Kidney (tissue), 13 donors: ENCODE measurements at regions not wholly inside any gene's neighbourhood (a gene's known extent, or its start where the extent isn't known, plus 50 kb on each side); places are given as distances from the start of the nearest gene placed in this dataset.

ENCODE experiments used
- DNase-seq, 5 donors: peaks; one replicate each; pipeline ENCODE4 v3.0.0-alpha.2; 2013 to 2020
- FAIRE-seq: peaks from 2 replicates; lab custom pipeline; 2012; peaks lifted over from hg19 to GRCh38; lab: Jason Lieb, UNC
- H3K27ac ChIP-seq, 2 donors: one replicate each; pipeline ENCODE4 v1.7.0; 2013; ENCODE audit warnings: low read depth in 2 of 2, low read length in 2 of 2, inconsistent platforms in 1 of 2
- H3K27me3 ChIP-seq: one replicate; pipeline ENCODE4 v1.7.1; 2013; ENCODE audit warnings: low read length, inconsistent platforms; ENCODE audit not compliant: control insufficient read depth, insufficient read depth
- H3K36me3 ChIP-seq, 3 donors: one replicate each; pipeline versions ENCODE4 v1.7.0 to v1.7.1; 2013; ENCODE audit warnings: low read length in 3 of 3, control low read depth in 1 of 3, inconsistent platforms in 1 of 3; ENCODE audit not compliant: insufficient read depth in 3 of 3, control insufficient read depth in 2 of 3
- H3K4me1 ChIP-seq, 3 donors: one replicate each; pipeline versions ENCODE4 v1.7.0 to v1.7.1; 2013; ENCODE audit warnings: low read length in 3 of 3, inconsistent platforms in 1 of 3, low read depth in 1 of 3; ENCODE audit not compliant: control insufficient read depth in 2 of 3, insufficient read depth in 2 of 3
- H3K4me3 ChIP-seq, 3 donors: one replicate each; pipeline versions ENCODE4 v1.7.0 to v1.8.1; 2013; ENCODE audit warnings: low read length in 3 of 3, control low read depth in 1 of 3, inconsistent platforms in 1 of 3
- H3K9ac ChIP-seq, 3 donors: one replicate each; pipeline versions ENCODE4 v1.7.0 to v1.7.1; 2013; ENCODE audit warnings: low read length in 3 of 3, control low read depth in 1 of 3, inconsistent platforms in 1 of 3
- H3K9me3 ChIP-seq, 3 donors: one replicate each; pipeline versions ENCODE4 v1.7.0 to v1.7.1; 2013; ENCODE audit warnings: low read length in 3 of 3, control low read depth in 1 of 3, inconsistent platforms in 1 of 3; ENCODE audit not compliant: control insufficient read depth in 2 of 3, insufficient read depth in 1 of 3
- intact Hi-C: fragments of 100-400 bp; cut with DNase I; formaldehyde crosslinking; loops from one replicate; pipeline ENCODE4 v1.11.1; 2022
- TF ChIP-seq, protein P1 (sequence below): IDR thresholded peaks from 3 replicates; pipeline ENCODE4 v1.5.1; 2012; ENCODE audit warnings: mild to moderate bottlenecking, moderate library complexity, borderline replicate concordance; ENCODE audit not compliant: insufficient read depth; ENCODE audit errors: extremely low read depth
- donor health status: control.
- donor health status: control.
- donor health status: control.
- donor health status: control.
- donor health status: control.
- donor health status: DM: yes; HTN: yes; CAD: no.
- donor health status: Normal renal cell carcinoma (clear cell type).

DNA sequence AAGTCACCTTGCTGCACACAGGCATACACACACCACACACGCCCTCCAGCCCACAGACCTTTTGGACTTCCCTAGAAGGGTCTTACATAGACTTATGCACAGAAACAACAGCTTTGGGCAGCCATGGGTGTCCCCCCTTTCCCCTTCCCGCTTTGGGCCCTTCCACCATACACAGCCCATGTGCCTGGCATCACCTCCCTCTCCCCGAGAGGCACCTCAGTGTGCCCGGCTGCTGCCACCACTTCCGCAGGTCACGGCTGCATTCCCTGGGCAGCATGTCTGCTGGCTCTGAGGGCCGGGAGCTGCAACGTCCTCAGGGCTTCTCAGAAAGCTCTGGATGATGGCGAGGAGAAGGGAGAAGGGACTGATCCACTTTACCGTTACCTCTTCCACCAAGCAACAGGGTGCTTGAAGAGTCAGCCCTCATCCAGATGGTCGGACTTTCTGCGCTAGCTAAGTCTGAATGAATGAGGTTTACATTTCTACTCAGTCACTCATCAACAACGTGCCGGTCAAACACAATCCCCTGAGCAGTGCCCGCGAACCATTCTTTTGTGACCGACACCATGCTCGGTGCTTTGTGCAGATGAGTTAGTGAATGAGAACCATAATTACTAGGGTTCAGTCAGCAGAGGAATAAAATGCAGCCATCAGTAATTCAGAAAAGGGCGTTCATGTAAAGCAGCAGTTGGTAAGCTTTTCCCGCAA, 72.2 kb upstream of the BCL11B start:
- DNase-seq (peak in 1 of 5 donors; percentile 41), FAIRE-seq (no peak)
- intact Hi-C loops, result no loop called here
- Histone ChIP-seq H3K4me3 (no peak overlapping the region), H3K4me1 (no peaks in the 10 kb centered on the region), H3K27ac (no peak overlapping the region), H3K9ac (no peak overlapping the region), H3K27me3 (no peaks in the 10 kb centered on the region), H3K9me3 (peaks cover 0 to 5% (median 0%) of the 10 kb centered on the region in 3 donors), H3K36me3 (no peaks in the 10 kb centered on the region)
- TF ChIP-seq, protein P1, sequence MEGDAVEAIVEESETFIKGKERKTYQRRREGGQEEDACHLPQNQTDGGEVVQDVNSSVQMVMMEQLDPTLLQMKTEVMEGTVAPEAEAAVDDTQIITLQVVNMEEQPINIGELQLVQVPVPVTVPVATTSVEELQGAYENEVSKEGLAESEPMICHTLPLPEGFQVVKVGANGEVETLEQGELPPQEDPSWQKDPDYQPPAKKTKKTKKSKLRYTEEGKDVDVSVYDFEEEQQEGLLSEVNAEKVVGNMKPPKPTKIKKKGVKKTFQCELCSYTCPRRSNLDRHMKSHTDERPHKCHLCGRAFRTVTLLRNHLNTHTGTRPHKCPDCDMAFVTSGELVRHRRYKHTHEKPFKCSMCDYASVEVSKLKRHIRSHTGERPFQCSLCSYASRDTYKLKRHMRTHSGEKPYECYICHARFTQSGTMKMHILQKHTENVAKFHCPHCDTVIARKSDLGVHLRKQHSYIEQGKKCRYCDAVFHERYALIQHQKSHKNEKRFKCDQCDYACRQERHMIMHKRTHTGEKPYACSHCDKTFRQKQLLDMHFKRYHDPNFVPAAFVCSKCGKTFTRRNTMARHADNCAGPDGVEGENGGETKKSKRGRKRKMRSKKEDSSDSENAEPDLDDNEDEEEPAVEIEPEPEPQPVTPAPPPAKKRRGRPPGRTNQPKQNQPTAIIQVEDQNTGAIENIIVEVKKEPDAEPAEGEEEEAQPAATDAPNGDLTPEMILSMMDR, result no peak

GRCh38 chr14:99342906-99343305, 70.9 kb upstream of the BCL11B start:
- no peak overlapping the region for H3K9ac ChIP-seq
- TF ChIP-seq, protein P1, result no peak
- FAIRE-seq, result no peak
- no peaks in the 10 kb centered on the region for H3K4me1 ChIP-seq
- peak in 1 of 5 donors; percentile 37 for DNase-seq
- intact Hi-C loops, result no loop called here
- H3K4me3 ChIP-seq, result no peak overlapping the region
- H3K36me3 ChIP-seq, result no peaks in the 10 kb centered on the region
- no peaks in the 10 kb centered on the region for H3K27me3 ChIP-seq
- no peak overlapping the region for H3K27ac ChIP-seq
- peaks cover 0 to 7% (median 0%) of the 10 kb centered on the region in 3 donors for H3K9me3 ChIP-seq

- TF ChIP-seq, protein P1, result no peak
- Histone ChIP-seq H3K9me3 (peaks cover 0 to 7% (median 0%) of the 10 kb centered on the region in 3 donors), H3K27ac (no peak overlapping the region), H3K4me1 (no peaks in the 10 kb centered on the region), H3K9ac (no peak overlapping the region), H3K4me3 (no peak overlapping the region), H3K27me3 (no peaks in the 10 kb centered on the region), H3K36me3 (no peaks in the 10 kb centered on the region)
- intact Hi-C loops, result no loop called here
- DNase-seq (peak in 1 of 5 donors; percentile 18), FAIRE-seq (no peak)
Observed at GRCh38 chr14:99342204-99342603, 70.2 kb upstream of the BCL11B start.
